RWPE1 (cell line): ENCODE measurements at regions not wholly inside any gene's neighbourhood (a gene's known extent, or its start where the extent isn't known, plus 50 kb on each side); places are given as distances from the start of the nearest gene placed in this dataset.

Experiments
- CTCF ChIA-PET: fragments of 350-600 bp; sonication (Branson Sonifier 250); formaldehyde crosslinking; extraction: SDS; loops from one replicate; lab custom pipeline; 2021; lab: Yijun Ruan, JAX
- POLR2A ChIA-PET: fragments of 400-600 bp; formaldehyde crosslinking; extraction: SDS; loops from one replicate; lab custom pipeline; 2020; ENCODE audit warnings: antibody characterized with exemption; ENCODE audit not compliant: low non-redundant PET; lab: Yijun Ruan, JAX
- DNase-seq: peaks from one replicate; pipeline ENCODE4 v3.0.0; 2012; ENCODE audit warnings: low spot score
- H3K27ac ChIP-seq: fragments of 450-650 bp; 2 replicates; pipeline ENCODE4 v1.5.1; 2017
- CTCF ChIP-seq: fragments of 450-650 bp; conservative IDR thresholded peaks from 2 replicates; pipeline ENCODE4 v1.5.1; 2017; ENCODE audit warnings: low read depth, mild to moderate bottlenecking

- TF ChIP-seq CTCF, result no peak
- POLR2A ChIA-PET, result no interaction called here
- no peak overlapping the region for H3K27ac ChIP-seq
- DNase-seq, result no peak
- CTCF ChIA-PET, result interaction anchor here (0.6 kb wide), 1 partner anchor 264 kb away, joined by 3 read pairs; no protein-coding TSS in a partner anchor
Measured at GRCh38 chr2:16506366-16506765, 159.3 kb downstream of the CYRIA start.

DNA sequence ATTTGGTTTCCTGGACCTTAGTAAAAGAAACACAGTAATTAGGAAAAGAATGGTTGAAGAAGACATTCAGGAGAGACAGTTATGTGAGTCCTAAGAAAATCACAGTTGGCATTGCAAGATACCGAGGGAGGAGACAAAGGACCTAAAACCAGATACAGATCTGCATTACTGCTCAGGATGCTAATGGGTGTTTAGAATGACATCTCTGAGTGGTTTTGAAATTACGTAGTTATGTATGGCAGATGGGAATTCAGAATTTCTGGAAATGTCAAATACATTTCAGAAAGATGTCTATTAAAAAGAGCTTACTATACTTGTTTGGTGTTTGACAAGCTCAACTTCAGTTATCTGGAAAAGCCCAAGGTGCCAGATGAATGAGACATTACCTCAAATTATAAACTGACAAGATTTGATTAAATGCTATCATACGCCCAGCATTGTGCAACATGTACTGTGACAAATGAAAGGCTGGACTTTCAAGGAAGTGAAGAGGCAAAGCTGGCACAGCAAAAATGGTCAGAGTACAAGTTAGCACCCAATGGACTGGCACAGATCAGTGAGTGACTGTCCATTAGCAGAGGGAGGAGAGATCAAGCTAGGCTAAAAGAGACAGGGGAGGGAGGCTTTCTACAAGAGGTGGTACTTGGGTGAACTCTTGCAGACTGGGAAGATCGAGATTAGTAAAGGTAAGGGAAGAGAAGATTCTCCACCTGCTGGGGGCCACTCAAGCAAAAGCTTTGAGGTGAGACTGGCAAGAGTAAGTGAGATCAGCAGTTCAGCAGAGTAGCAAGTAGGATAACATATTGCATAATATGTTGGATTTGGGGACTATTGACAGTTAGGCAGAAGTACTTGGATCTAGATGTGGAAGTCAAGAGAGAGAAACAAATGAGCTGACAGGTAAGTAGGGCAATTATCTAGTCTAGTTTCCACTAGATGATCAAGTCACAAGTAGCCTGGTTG is 168.9 kb downstream of the CYRIA start:
- no peak for TF ChIP-seq CTCF
- POLR2A ChIA-PET, result no interaction called here
- DNase-seq, result no peak
- H3K27ac ChIP-seq, result no peak overlapping the region
- CTCF ChIA-PET, result interaction anchor here (0.6 kb wide), 1 partner anchor 442 kb away, joined by 3 read pairs; no protein-coding TSS in a partner anchor

DNA sequence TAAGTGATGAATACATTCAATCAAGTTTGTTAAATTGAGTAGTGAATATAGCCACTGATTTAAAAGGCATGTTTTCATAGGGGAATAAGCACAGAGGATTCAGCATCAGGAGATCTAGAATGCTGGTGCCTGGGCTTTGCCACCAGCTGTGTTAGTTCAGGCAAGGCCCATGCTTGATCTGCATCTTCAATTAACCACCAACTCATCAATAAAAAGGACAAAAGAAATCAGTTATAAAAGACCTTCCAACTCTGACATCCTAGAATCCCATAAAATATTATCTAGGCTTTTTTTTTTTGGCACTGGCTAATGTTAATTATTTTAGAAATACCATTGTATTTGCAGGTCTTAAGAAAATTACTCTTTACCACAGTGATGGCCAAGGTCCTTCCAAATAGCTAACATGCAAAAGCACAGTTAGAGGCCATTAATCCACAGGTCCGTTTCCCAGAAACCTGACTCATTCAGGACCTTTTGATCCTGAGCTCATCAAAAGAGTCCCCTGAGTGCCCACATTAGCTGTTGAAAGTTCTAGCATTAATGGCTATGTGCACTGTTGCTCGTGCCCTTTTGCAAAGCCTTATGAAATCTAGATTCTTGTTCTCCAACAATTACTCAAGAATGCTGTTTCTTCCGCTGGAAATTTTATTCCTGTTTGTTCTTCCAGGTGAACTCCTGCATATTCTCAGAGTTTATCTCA is 170.0 kb downstream of the CYRIA start:
- no peak for TF ChIP-seq CTCF
- H3K27ac ChIP-seq, result no peak overlapping the region
- ChIA-PET POLR2A (no interaction called here), CTCF (no interaction called here)
- no peak for DNase-seq

GRCh38 chr2:16494836-16495508 is 170.7 kb downstream of the CYRIA start:
- ChIA-PET POLR2A (no interaction called here), CTCF (interaction anchor here (0.6 kb wide), 1 partner anchor 14 kb away, joined by 3 read pairs; no protein-coding TSS in a partner anchor)
- DNase-seq, result no peak
- no peak overlapping the region for H3K27ac ChIP-seq
- TF ChIP-seq CTCF, result no peak

DNA sequence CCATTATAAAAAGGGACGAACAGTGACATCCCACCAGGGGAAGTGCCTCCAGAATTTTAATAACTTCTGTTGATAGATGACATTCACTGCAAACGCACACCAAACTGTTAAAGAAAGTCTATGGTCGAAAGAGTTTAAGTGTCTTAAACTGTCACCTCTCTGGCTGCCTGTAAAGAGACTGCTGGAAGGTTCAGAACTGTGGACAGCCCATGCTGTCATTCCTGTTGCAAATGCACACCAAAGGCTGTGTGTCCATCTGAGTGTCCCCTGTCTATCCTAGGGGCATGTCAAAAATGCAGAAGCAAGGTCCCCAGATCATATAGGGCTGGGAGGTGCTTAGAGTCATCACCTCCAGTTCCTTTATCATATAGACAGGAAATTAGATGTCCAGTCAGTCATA is 171.8 kb downstream of the CYRIA start:
- H3K27ac ChIP-seq, result no peak overlapping the region
- ChIA-PET POLR2A (no interaction called here), CTCF (no interaction called here)
- no peak for DNase-seq
- no peak for TF ChIP-seq CTCF

- CTCF ChIA-PET, result interaction anchor here (0.6 to 3.6 kb wide), 6 partner anchors 146 to 852 kb away, joined by 3 to 15 read pairs (median 4); partner anchors contain the start of gene MYCN
- POLR2A ChIA-PET, result no interaction called here
- TF ChIP-seq CTCF, result peak; percentile 19; the same call in 1 of the 2 replicates
- no peak overlapping the region for H3K27ac ChIP-seq
- peak; percentile 25 for DNase-seq
Measured at GRCh38 chr2:16487686-16488085, 177.9 kb downstream of the CYRIA start.
